ENCODE measurements at regions not wholly inside any gene's neighbourhood (a gene's known extent, or its start where the extent isn't known, plus 50 kb on each side); places are given as distances from the start of the nearest gene placed in this dataset.
A peak's percentile ranks its signal among the peaks of the same experiment; 100 is the strongest.

DNA sequence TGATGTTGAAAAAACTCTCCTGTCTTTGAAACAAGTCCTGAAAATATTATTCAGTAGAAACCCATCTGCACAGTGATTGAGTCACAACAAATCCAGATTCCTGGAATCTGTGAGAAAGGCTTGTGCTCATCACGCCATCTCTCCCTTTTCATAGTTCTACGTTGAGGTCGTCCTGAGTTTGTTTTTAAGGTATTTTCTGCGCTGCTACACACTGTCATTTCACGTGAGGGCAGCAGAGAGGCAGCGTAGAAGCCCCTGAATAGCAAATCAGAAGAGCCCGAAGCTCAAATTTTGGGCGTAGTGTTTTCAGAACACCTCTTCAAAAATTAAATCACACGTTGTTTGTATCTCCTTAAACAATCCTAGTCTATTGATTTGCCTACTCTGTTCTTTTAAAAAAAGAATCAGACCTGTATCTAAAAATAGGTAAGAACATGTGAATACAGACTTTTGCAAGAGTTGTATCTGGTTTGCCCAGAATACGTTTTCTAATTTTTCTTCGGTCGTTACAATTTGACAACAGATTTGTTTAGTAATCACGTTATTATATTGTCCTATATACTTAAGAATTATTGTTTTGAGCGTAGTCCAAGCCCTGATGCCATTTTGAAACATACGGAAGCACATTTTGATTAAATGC is 61.6 kb upstream of the SLC38A11 start:
- H3K79me2 ChIP-seq (ENCODE audit: control insufficient read depth in 1 of 2, insufficient read depth in 2 of 2, low read length in 2 of 2) = no peaks in the 10 kb centered on the region
- no peaks in the 10 kb centered on the region for H4K20me1 ChIP-seq (replicated peaks in 1 of 2; ENCODE audit: control insufficient read depth in 1 of 2, insufficient read depth in 2 of 2, low read length in 2 of 2)
- no peak overlapping the region for H3K18ac ChIP-seq (ENCODE audit: extremely low read depth, low read length)
- H3K27ac ChIP-seq (ENCODE audit: low read depth, low read length) = no peak overlapping the region
- ChIA-PET POLR2A (ENCODE audit: partially characterized antibody) (interaction anchor here (0.6 kb wide), 1 partner anchor 17 kb away, joined by 5 read pairs; no protein-coding TSS in a partner anchor), CTCF (ENCODE audit: partially characterized antibody) (interaction anchor here (0.6 to 7.3 kb wide), 72 partner anchors 9 to 837 kb away, joined by 3 to 218 read pairs (median 4); partner anchors contain the start of genes SCN2A and SCN3A)
- H3K23me2 ChIP-seq (ENCODE audit: low read depth, low read length) = no peaks in the 10 kb centered on the region
- H3K14ac ChIP-seq (ENCODE audit: insufficient read length) = no peak overlapping the region
- no peak overlapping the region for H2BK12ac ChIP-seq (ENCODE audit: low read depth, low read length)
- no peaks in the 10 kb centered on the region for H3K9me3 ChIP-seq (ENCODE audit: insufficient read depth in 2 of 2, low read depth in 1 of 2, low read length in 1 of 2)
- no peak overlapping the region for H3K56ac ChIP-seq (replicated peaks; ENCODE audit: insufficient read length, low read depth, low read length)
- no peak overlapping the region for H3K4me3 ChIP-seq (ENCODE audit: extremely low read depth in 1 of 4, insufficient read depth in 2 of 4, low read depth in 3 of 4, low read length in 4 of 4)
- no peak overlapping the region for H2BK120ac ChIP-seq (replicated peaks; ENCODE audit: low read depth, low read length)
- no peak overlapping the region for H4K91ac ChIP-seq (replicated peaks; ENCODE audit: insufficient read length, low read length)
- H2AK5ac ChIP-seq (ENCODE audit: low read depth, low read length) = no peak overlapping the region
- no peak overlapping the region for H3K9ac ChIP-seq (replicated peaks in 1 of 4; ENCODE audit: extremely low read depth in 1 of 4, low read depth in 3 of 4, low read length in 3 of 4)
- H3K4me2 ChIP-seq (ENCODE audit: insufficient read depth in 1 of 2, low read depth in 2 of 2, low read length in 2 of 2) = no peak overlapping the region
- DNase-seq (ENCODE audit: low read depth in 1 of 2, low spot score in 2 of 2) = no peak
- no peaks in the 10 kb centered on the region for H3K27me3 ChIP-seq (replicated peaks in 1 of 4; ENCODE audit: control insufficient read depth in 3 of 4, extremely low read depth in 1 of 4, insufficient read depth in 3 of 4, low read length in 3 of 4)
- H3K79me1 ChIP-seq (ENCODE audit: low read depth, low read length) = no peaks in the 10 kb centered on the region
- H2BK20ac ChIP-seq (ENCODE audit: low read length) = no peak overlapping the region
- no peaks in the 10 kb centered on the region for H3K36me3 ChIP-seq (ENCODE audit: control insufficient read depth in 2 of 4, insufficient read depth in 4 of 4, low read length in 3 of 4)
- FAIRE-seq = peak; percentile 81
- peaks cover 0 to 5% (median under 1%) of the 10 kb centered on the region in 4 experiments; a peak in 2 of 7 replicates for H3K4me1 ChIP-seq (replicated peaks in 1 of 4; ENCODE audit: control insufficient read depth in 3 of 4, insufficient read depth in 4 of 4, low read length in 3 of 4)
- no peak overlapping the region for H3K23ac ChIP-seq (ENCODE audit: insufficient read length)
- H2BK15ac ChIP-seq (ENCODE audit: low read length) = no peak overlapping the region
- TF ChIP-seq KDM1A (IDR thresholded peaks at IDR 0.05; ENCODE audit: borderline replicate concordance, low read length) (no peak), SUZ12 (IDR thresholded peaks at IDR 0.05; ENCODE audit: low read length) (no peak), SP1 (IDR thresholded peaks at IDR 0.05; ENCODE audit: low read depth, low read length) (no peak), TCF12 (IDR thresholded peaks at IDR 0.05; ENCODE audit: low read depth, low read length) (no peak), RAD21 (IDR thresholded peaks at IDR 0.05 in 1 of 2, conservative IDR thresholded peaks at IDR 0.05 in 1 of 2; ENCODE audit: low read depth in 2 of 2, low read length in 2 of 2) (peak; percentile 89 to 90), NRF1 (IDR thresholded peaks at IDR 0.05; ENCODE audit: low read depth, low read length) (no peak)
- TF ChIP-seq, protein P1, sequence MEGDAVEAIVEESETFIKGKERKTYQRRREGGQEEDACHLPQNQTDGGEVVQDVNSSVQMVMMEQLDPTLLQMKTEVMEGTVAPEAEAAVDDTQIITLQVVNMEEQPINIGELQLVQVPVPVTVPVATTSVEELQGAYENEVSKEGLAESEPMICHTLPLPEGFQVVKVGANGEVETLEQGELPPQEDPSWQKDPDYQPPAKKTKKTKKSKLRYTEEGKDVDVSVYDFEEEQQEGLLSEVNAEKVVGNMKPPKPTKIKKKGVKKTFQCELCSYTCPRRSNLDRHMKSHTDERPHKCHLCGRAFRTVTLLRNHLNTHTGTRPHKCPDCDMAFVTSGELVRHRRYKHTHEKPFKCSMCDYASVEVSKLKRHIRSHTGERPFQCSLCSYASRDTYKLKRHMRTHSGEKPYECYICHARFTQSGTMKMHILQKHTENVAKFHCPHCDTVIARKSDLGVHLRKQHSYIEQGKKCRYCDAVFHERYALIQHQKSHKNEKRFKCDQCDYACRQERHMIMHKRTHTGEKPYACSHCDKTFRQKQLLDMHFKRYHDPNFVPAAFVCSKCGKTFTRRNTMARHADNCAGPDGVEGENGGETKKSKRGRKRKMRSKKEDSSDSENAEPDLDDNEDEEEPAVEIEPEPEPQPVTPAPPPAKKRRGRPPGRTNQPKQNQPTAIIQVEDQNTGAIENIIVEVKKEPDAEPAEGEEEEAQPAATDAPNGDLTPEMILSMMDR (IDR thresholded peaks at IDR 0.05; ENCODE audit: control extremely low read depth in 1 of 3, insufficient read depth in 1 of 3, low read depth in 1 of 3, low read length in 3 of 3) = peak; percentile 41 to 86 (median 74)
- no peak overlapping the region for H2AFZ ChIP-seq (ENCODE audit: low read length)
- H2BK5ac ChIP-seq (ENCODE audit: low read depth, low read length) = no peak overlapping the region
- 40% methylated on average over 15 of the region's 15 CpGs; no CpG with 5 or more reads in 1 of the 2 experiments for WGBS, 2 experiments (ENCODE audit: extremely low coverage in 1 of 2, insufficient coverage in 1 of 2, insufficient read length in 1 of 2, insufficient replicate concordance in 2 of 2, low coverage in 1 of 2, low lambda C conversion rate in 2 of 2, missing lambda C conversion rate in 1 of 2)
- H4K8ac ChIP-seq (ENCODE audit: extremely low read depth, insufficient read depth, low read length) = no peak overlapping the region
- H4K5ac ChIP-seq (ENCODE audit: insufficient read length, low read depth, low read length) = no peak overlapping the region
- no peak overlapping the region for H3K4ac ChIP-seq (replicated peaks; ENCODE audit: insufficient read length, low read depth, low read length)

Data from H1 (cell line).